KMS-11 (cell line): ENCODE measurements at regions not wholly inside any gene's neighbourhood (a gene's known extent, or its start where the extent isn't known, plus 50 kb on each side); places are given as distances from the start of the nearest gene placed in this dataset.

Source experiments
- H2AFZ ChIP-seq: fragments of 200-600 bp; sonication (generic); 2 replicates; pipeline ENCODE4 v1.6.1; 2016; ENCODE audit warnings: antibody characterized with exemption, mixed run types, low read depth
- H3K27ac ChIP-seq: fragments of 200-600 bp; sonication (generic); 2 replicates; pipeline ENCODE4 v1.6.1; 2016; ENCODE audit warnings: mild to moderate bottlenecking, mixed run types
- H3K27me3 ChIP-seq: fragments of 200-600 bp; sonication (generic); 2 replicates; pipeline ENCODE4 v1.6.1; 2017; ENCODE audit warnings: mild to moderate bottlenecking, low read depth, mixed run types, moderate library complexity; ENCODE audit not compliant: insufficient read depth
- H3K36me3 ChIP-seq: fragments of 200-600 bp; sonication (generic); 2 replicates; pipeline ENCODE4 v1.6.1; 2017; ENCODE audit warnings: mild to moderate bottlenecking, mixed run types; ENCODE audit not compliant: insufficient read depth
- H3K4me1 ChIP-seq: fragments of 200-600 bp; sonication (generic); 2 replicates; pipeline ENCODE4 v1.6.1; 2016; ENCODE audit warnings: mild to moderate bottlenecking, low read depth, mixed run types; ENCODE audit not compliant: poor library complexity, severe bottlenecking
- H3K4me2 ChIP-seq: fragments of 200-600 bp; sonication (generic); 2 replicates; pipeline ENCODE4 v1.7.0; 2016; ENCODE audit warnings: mild to moderate bottlenecking, mixed run types
- H3K4me3 ChIP-seq: fragments of 200-600 bp; sonication (generic); IDR thresholded peaks from 2 replicates; pipeline ENCODE4 v1.6.1; 2017; ENCODE audit warnings: low read depth, low read length, mixed read lengths; ENCODE audit not compliant: insufficient read depth
- H3K79me2 ChIP-seq: fragments of 200-600 bp; sonication (generic); 2 replicates; pipeline ENCODE4 v1.6.1; 2016; ENCODE audit warnings: low read depth, mixed run types; ENCODE audit not compliant: insufficient read depth
- H3K9ac ChIP-seq: fragments of 200-600 bp; sonication (generic); 2 replicates; pipeline ENCODE4 v1.6.1; 2016; ENCODE audit warnings: mild to moderate bottlenecking, mixed run types
- H4K20me1 ChIP-seq: fragments of 200-600 bp; sonication (generic); 2 replicates; pipeline ENCODE4 v1.6.1; 2016; ENCODE audit warnings: mild to moderate bottlenecking, mixed run types; ENCODE audit not compliant: insufficient read depth
- TF ChIP-seq, protein P1 (sequence below): fragments of 200-600 bp; sonication (generic); conservative IDR thresholded peaks from 2 replicates; pipeline ENCODE4 v1.6.1; 2017; ENCODE audit warnings: low read depth, mild to moderate bottlenecking, antibody characterized with exemption, low read length, moderate library complexity, mixed read lengths

DNA sequence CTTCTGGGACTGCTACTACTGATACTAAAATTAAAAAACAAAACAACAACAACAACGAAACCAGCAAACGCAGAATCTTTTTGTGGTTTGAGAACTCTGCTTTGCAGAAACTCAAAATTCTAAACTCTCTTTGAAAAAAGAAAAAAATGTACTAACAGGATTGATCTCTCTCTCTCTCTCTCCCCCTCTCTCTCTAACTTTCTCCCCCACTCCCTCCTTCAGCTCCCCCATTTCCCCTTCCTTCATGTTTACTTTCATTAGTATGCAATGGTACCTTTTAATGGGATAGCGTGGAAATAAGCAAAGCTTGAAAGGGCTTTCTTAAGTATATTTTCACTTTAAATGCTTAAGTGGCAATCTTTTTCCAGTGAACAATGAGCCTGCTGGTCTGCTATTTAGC, 562.6 kb upstream of the ADGRL2 start:
- no peaks in the 10 kb centered on the region for H3K36me3 ChIP-seq
- H2AFZ ChIP-seq = peak overlapping the region; percentile 80
- no peaks in the 10 kb centered on the region for H3K79me2 ChIP-seq
- TF ChIP-seq, protein P1, sequence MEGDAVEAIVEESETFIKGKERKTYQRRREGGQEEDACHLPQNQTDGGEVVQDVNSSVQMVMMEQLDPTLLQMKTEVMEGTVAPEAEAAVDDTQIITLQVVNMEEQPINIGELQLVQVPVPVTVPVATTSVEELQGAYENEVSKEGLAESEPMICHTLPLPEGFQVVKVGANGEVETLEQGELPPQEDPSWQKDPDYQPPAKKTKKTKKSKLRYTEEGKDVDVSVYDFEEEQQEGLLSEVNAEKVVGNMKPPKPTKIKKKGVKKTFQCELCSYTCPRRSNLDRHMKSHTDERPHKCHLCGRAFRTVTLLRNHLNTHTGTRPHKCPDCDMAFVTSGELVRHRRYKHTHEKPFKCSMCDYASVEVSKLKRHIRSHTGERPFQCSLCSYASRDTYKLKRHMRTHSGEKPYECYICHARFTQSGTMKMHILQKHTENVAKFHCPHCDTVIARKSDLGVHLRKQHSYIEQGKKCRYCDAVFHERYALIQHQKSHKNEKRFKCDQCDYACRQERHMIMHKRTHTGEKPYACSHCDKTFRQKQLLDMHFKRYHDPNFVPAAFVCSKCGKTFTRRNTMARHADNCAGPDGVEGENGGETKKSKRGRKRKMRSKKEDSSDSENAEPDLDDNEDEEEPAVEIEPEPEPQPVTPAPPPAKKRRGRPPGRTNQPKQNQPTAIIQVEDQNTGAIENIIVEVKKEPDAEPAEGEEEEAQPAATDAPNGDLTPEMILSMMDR = no peak
- H3K4me1 ChIP-seq = peaks cover 14% of the 10 kb centered on the region
- H3K27me3 ChIP-seq = no peaks in the 10 kb centered on the region
- peak overlapping the region; percentile 74 for H3K4me2 ChIP-seq
- no peaks in the 10 kb centered on the region for H4K20me1 ChIP-seq
- peak overlapping the region; percentile 47; the same call in 1 of the 2 replicates for H3K9ac ChIP-seq
- H3K4me3 ChIP-seq = peak overlapping the region; percentile 47
- peak overlapping the region; percentile 29; the same call in 1 of the 2 replicates for H3K27ac ChIP-seq

DNA sequence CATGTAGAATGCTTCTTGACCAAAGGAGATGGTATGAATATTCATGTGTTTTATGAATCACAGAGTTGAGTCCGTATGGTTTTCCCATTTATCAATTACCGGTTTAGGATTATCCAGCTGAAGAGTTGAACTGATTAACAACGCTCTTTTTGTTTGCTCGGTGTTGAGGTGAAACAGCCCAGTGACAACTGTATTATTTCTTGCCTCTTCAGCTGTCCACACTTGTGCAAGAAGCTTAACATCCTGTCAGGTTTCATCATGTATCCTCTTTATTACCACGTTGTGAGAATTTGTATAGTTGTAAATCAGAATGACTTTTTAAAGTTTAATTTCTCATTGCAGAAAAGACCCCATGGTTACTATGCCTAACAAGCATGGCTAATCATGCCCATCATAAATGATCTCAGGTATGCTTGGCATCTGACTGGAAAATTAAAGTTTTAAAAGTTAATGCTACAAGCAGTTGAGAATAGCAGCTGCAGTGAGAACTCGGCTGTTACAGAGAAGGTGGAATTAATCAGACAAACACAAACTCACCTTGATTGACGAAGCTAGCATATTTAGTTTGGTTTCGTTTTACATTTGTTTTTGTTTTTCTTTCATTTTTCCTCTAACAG, 563.2 kb upstream of the ADGRL2 start:
- Histone ChIP-seq H2AFZ (peak overlapping the region; percentile 80), H3K79me2 (no peaks in the 10 kb centered on the region), H3K4me1 (peaks cover 14% of the 10 kb centered on the region), H3K36me3 (no peaks in the 10 kb centered on the region), H3K4me3 (peak overlapping the region; percentile 47), H3K27ac (peak overlapping the region; percentile 29; the same call in 1 of the 2 replicates), H4K20me1 (no peaks in the 10 kb centered on the region), H3K27me3 (no peaks in the 10 kb centered on the region), H3K9ac (peak overlapping the region; percentile 47; the same call in 1 of the 2 replicates), H3K4me2 (peak overlapping the region; percentile 74)
- TF ChIP-seq, protein P1 = no peak

DNA sequence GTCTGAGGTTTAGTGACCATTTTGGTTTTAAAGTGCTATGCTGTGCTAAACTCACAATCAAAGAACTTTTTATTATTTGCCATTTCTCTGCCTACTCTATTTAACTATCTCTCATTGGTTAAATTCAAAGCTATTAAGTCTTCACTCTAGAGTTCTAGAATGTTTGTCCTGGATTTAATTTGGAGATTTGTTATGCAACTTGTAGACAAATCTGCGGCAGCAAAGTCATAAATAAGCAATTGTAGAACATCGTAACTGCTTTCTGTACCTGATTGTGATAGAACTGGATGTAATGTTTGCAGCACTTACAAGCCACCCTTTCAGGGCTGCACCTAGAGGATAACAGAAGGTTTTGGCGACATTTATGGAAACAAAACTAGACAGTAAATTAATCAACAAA, 566.5 kb upstream of the ADGRL2 start:
- Histone ChIP-seq H3K27ac (no peak overlapping the region), H3K4me1 (peaks cover 14% of the 10 kb centered on the region), H4K20me1 (no peaks in the 10 kb centered on the region), H2AFZ (no peak overlapping the region), H3K27me3 (no peaks in the 10 kb centered on the region), H3K4me3 (no peak overlapping the region), H3K79me2 (no peaks in the 10 kb centered on the region), H3K4me2 (no peak overlapping the region), H3K36me3 (no peaks in the 10 kb centered on the region), H3K9ac (no peak overlapping the region)
- TF ChIP-seq, protein P1 = no peak

DNA sequence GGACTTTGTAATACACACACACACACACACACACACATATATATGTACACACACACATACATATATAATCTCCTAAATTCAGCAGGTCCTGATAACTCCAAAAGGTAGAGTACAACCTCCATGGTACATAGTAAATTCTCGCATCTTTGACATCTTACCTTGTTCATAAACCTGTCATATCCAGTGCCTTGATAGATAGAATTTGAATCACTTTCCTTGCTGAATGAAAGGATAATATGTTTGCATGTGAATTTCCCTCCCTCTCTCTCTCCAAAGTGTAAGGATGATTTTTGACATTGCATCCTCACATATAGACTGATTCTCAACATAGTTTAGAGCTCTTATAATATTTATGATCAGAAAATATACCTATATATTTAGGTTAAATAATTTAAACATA, 567.1 kb upstream of the ADGRL2 start:
- TF ChIP-seq, protein P1 = no peak
- Histone ChIP-seq H3K4me1 (peaks cover 11% of the 10 kb centered on the region), H3K36me3 (no peaks in the 10 kb centered on the region), H3K9ac (no peak overlapping the region), H3K79me2 (no peaks in the 10 kb centered on the region), H3K4me3 (no peak overlapping the region), H3K4me2 (no peak overlapping the region), H3K27ac (no peak overlapping the region), H3K27me3 (no peaks in the 10 kb centered on the region), H2AFZ (no peak overlapping the region), H4K20me1 (no peaks in the 10 kb centered on the region)
